ENCODE measurements at regions not wholly inside any gene's neighbourhood (a gene's known extent, or its start where the extent isn't known, plus 50 kb on each side); places are given as distances from the start of the nearest gene placed in this dataset.

DNA sequence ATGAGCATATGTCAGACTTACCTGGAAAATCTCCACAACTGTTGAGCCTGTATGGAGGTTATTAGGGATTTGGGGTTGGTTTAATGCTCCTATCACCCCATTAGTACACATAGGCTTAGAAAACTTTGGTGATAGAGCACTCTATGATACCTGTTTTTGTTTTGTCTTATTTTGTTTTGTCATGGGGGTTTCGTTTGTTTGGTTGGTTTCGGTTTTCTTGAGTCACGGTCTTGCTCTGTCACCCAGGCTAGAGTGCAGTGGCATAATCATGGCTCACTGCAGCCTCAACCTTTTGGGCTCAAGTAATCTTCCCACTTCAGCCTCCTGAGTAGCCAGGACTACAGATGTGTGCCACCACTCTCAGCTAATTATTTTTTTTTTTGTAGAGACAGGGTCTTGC, 70.0 kb downstream of the MZT1 start:
- WGBS, 2 donors (ENCODE audit: extremely low coverage in 2 of 2, insufficient read length in 2 of 2, insufficient replicate concordance in 1 of 2), result no CpG with 5 or more reads among the region's 3 CpGs
- H3K79me1 ChIP-seq (ENCODE audit: low read depth, low read length), result no peaks in the 10 kb centered on the region

DNA sequence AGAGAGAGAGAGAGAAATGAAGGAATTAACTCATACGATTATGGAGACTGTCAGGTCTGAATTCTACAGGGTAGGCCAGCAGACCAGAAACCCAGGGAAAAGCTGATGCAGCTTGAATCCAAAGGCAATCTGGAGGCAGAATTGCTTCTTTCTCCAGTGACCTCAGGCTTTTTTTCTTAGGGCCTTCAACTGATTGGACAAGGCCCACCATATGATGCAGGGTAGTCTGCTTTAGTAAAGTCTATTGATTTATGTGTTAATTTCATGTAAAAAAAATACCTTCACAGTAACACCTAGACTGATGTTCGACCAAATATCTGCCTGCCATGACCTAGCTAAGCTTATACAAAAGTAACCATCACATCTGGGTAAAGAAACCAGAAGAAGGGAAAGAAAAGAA, 71.1 kb downstream of the MZT1 start:
- no peaks in the 10 kb centered on the region for H3K36me3 ChIP-seq (replicated peaks in 1 of 2; ENCODE audit: control insufficient read depth in 2 of 2, insufficient read depth in 2 of 2, low read length in 2 of 2)
- no peak overlapping the region for H2BK5ac ChIP-seq (ENCODE audit: low read length)
- no CpG with 5 or more reads among the region's 2 CpGs for WGBS, 2 donors (ENCODE audit: extremely low coverage in 2 of 2, insufficient read length in 2 of 2, insufficient replicate concordance in 1 of 2)
- H2AFZ ChIP-seq (ENCODE audit: low read length), result no peak overlapping the region
- no peak overlapping the region for H2BK15ac ChIP-seq (ENCODE audit: low read length)
- H3K23ac ChIP-seq (ENCODE audit: low read depth, low read length, poor library complexity), result no peak overlapping the region
- H2BK120ac ChIP-seq (ENCODE audit: low read depth, low read length), result no peak overlapping the region
- no peak overlapping the region for H3K4me2 ChIP-seq (ENCODE audit: insufficient read depth, low read length, poor library complexity, severe bottlenecking)
- no peaks in the 10 kb centered on the region for H3K4me1 ChIP-seq (ENCODE audit: control insufficient read depth in 2 of 2, insufficient read depth in 1 of 2, low read depth in 1 of 2, low read length in 2 of 2)
- DNase-seq (ENCODE audit: low spot score), result no peak
- no peak overlapping the region for H3K14ac ChIP-seq (ENCODE audit: low read length)
- no peaks in the 10 kb centered on the region for H3K9me3 ChIP-seq (replicated peaks in 1 of 2; ENCODE audit: control insufficient read depth in 2 of 2, insufficient read depth in 1 of 2, low read depth in 1 of 2, low read length in 2 of 2)
- H3K4ac ChIP-seq (ENCODE audit: low read length), result no peak overlapping the region
- no peaks in the 10 kb centered on the region for H3K27me3 ChIP-seq (ENCODE audit: control insufficient read depth in 3 of 3, insufficient read depth in 3 of 3, low read depth in 1 of 3, low read length in 3 of 3)
- no peak overlapping the region for H4K91ac ChIP-seq (ENCODE audit: low read depth, low read length, poor library complexity)
- no peak overlapping the region for H3K9ac ChIP-seq (ENCODE audit: low read depth, low read length, poor library complexity)
- H3K27ac ChIP-seq (replicated peaks; ENCODE audit: low read length), result no peak overlapping the region
- no peak overlapping the region for H4K8ac ChIP-seq (ENCODE audit: low read depth, low read length)
- no peaks in the 10 kb centered on the region for H3K79me1 ChIP-seq (ENCODE audit: low read depth, low read length)
- no peak overlapping the region for H3K4me3 ChIP-seq (ENCODE audit: low read length in 2 of 2)
- H2AK5ac ChIP-seq (ENCODE audit: low read depth, low read length), result no peak overlapping the region
- no peak overlapping the region for H2BK12ac ChIP-seq (ENCODE audit: low read length)
- no peak overlapping the region for H3K18ac ChIP-seq (ENCODE audit: low read length)

More for the DNA sequence above, 70.0 kb downstream of the MZT1 start:
- H2AFZ ChIP-seq (ENCODE audit: low read length), result no peak overlapping the region
- no peak overlapping the region for H2BK15ac ChIP-seq (ENCODE audit: low read length)
- no peak overlapping the region for H4K8ac ChIP-seq (ENCODE audit: low read depth, low read length)
- no peak overlapping the region for H3K4me3 ChIP-seq (ENCODE audit: low read length in 2 of 2)
- no peak overlapping the region for H3K18ac ChIP-seq (ENCODE audit: low read length)
- H3K27me3 ChIP-seq (ENCODE audit: control insufficient read depth in 3 of 3, insufficient read depth in 3 of 3, low read depth in 1 of 3, low read length in 3 of 3), result no peaks in the 10 kb centered on the region
- H2BK5ac ChIP-seq (ENCODE audit: low read length), result no peak overlapping the region
- H3K4me1 ChIP-seq (ENCODE audit: control insufficient read depth in 2 of 2, insufficient read depth in 1 of 2, low read depth in 1 of 2, low read length in 2 of 2), result no peaks in the 10 kb centered on the region
- H2BK120ac ChIP-seq (ENCODE audit: low read depth, low read length), result no peak overlapping the region
- no peak overlapping the region for H3K9ac ChIP-seq (ENCODE audit: low read depth, low read length, poor library complexity)
- H3K9me3 ChIP-seq (replicated peaks in 1 of 2; ENCODE audit: control insufficient read depth in 2 of 2, insufficient read depth in 1 of 2, low read depth in 1 of 2, low read length in 2 of 2), result no peaks in the 10 kb centered on the region
- H2AK5ac ChIP-seq (ENCODE audit: low read depth, low read length), result no peak overlapping the region
- no peak overlapping the region for H3K14ac ChIP-seq (ENCODE audit: low read length)
- no peak overlapping the region for H3K4me2 ChIP-seq (ENCODE audit: insufficient read depth, low read length, poor library complexity, severe bottlenecking)
- no peak for DNase-seq (ENCODE audit: low spot score)
- no peak overlapping the region for H3K4ac ChIP-seq (ENCODE audit: low read length)
- H3K36me3 ChIP-seq (replicated peaks in 1 of 2; ENCODE audit: control insufficient read depth in 2 of 2, insufficient read depth in 2 of 2, low read length in 2 of 2), result no peaks in the 10 kb centered on the region
- no peak overlapping the region for H4K91ac ChIP-seq (ENCODE audit: low read depth, low read length, poor library complexity)
- H3K23ac ChIP-seq (ENCODE audit: low read depth, low read length, poor library complexity), result no peak overlapping the region
- no peak overlapping the region for H3K27ac ChIP-seq (replicated peaks; ENCODE audit: low read length)
- no peak overlapping the region for H2BK12ac ChIP-seq (ENCODE audit: low read length)

DNA sequence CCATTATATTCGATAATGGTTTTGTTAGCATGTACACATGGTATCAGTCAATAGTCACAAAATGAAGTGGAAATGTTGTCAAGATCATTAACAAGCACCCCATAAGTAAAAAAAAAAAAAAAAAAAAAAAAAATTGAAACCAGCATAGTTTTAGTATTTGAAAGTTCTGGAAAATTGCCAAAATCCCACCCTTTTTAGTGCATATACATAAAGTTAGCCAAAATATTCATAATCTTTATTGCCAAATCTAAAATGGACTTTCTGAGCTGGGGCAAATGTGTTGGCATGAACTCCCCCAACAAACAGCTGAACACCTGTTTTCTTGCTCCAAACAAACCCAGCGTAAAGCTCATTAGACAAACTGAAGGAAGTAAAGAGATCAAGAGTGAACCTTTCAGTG, 73.9 kb downstream of the MZT1 start:
- H2BK12ac ChIP-seq (ENCODE audit: low read length), result no peak overlapping the region
- no peaks in the 10 kb centered on the region for H3K27me3 ChIP-seq (ENCODE audit: control insufficient read depth in 3 of 3, insufficient read depth in 3 of 3, low read depth in 1 of 3, low read length in 3 of 3)
- H3K9ac ChIP-seq (ENCODE audit: low read depth, low read length, poor library complexity), result no peak overlapping the region
- H3K18ac ChIP-seq (ENCODE audit: low read length), result no peak overlapping the region
- no peaks in the 10 kb centered on the region for H3K36me3 ChIP-seq (replicated peaks in 1 of 2; ENCODE audit: control insufficient read depth in 2 of 2, insufficient read depth in 2 of 2, low read length in 2 of 2)
- H2BK15ac ChIP-seq (ENCODE audit: low read length), result no peak overlapping the region
- H3K9me3 ChIP-seq (replicated peaks in 1 of 2; ENCODE audit: control insufficient read depth in 2 of 2, insufficient read depth in 1 of 2, low read depth in 1 of 2, low read length in 2 of 2), result no peaks in the 10 kb centered on the region
- DNase-seq (ENCODE audit: low spot score), result no peak
- no peak overlapping the region for H2AFZ ChIP-seq (ENCODE audit: low read length)
- no peak overlapping the region for H3K14ac ChIP-seq (ENCODE audit: low read length)
- H3K23ac ChIP-seq (ENCODE audit: low read depth, low read length, poor library complexity), result no peak overlapping the region
- H3K4me3 ChIP-seq (ENCODE audit: low read length in 2 of 2), result no peak overlapping the region
- no peak overlapping the region for H4K91ac ChIP-seq (ENCODE audit: low read depth, low read length, poor library complexity)
- no peak overlapping the region for H4K8ac ChIP-seq (ENCODE audit: low read depth, low read length)
- no peak overlapping the region for H3K27ac ChIP-seq (replicated peaks; ENCODE audit: low read length)
- no peak overlapping the region for H2AK5ac ChIP-seq (ENCODE audit: low read depth, low read length)
- no peak overlapping the region for H2BK120ac ChIP-seq (ENCODE audit: low read depth, low read length)
- no peak overlapping the region for H2BK5ac ChIP-seq (ENCODE audit: low read length)
- H3K4me1 ChIP-seq (ENCODE audit: control insufficient read depth in 2 of 2, insufficient read depth in 1 of 2, low read depth in 1 of 2, low read length in 2 of 2), result no peaks in the 10 kb centered on the region
- WGBS, 2 donors (ENCODE audit: extremely low coverage in 2 of 2, insufficient read length in 2 of 2, insufficient replicate concordance in 1 of 2), result no CpG with 5 or more reads among the region's 2 CpGs
- no peaks in the 10 kb centered on the region for H3K79me1 ChIP-seq (ENCODE audit: low read depth, low read length)
- H3K4me2 ChIP-seq (ENCODE audit: insufficient read depth, low read length, poor library complexity, severe bottlenecking), result no peak overlapping the region
- no peak overlapping the region for H3K4ac ChIP-seq (ENCODE audit: low read length)

DNA sequence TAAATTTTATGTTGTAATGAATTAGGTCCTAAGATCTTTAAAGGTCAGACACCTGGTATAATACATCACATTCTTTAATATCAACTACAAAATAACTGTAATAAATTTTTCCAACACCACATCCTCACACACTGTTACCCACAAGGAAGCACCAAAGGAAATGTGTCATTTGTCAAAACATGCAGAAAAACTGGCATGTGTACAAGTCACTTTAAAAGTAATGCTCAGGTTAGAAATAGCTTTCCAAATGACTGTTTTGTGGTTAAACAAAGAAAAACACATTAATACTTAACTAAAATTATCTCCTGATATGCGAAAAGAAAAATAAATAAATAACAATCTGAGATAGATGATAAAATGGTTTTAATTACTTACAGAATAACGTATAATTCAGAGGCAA, 74.7 kb downstream of the MZT1 start:
- H3K4me3 ChIP-seq (ENCODE audit: low read length in 2 of 2), result no peak overlapping the region
- H3K27me3 ChIP-seq (ENCODE audit: control insufficient read depth in 3 of 3, insufficient read depth in 3 of 3, low read depth in 1 of 3, low read length in 3 of 3), result no peaks in the 10 kb centered on the region
- no peak overlapping the region for H3K23ac ChIP-seq (ENCODE audit: low read depth, low read length, poor library complexity)
- no peak overlapping the region for H3K4me2 ChIP-seq (ENCODE audit: insufficient read depth, low read length, poor library complexity, severe bottlenecking)
- H3K27ac ChIP-seq (replicated peaks; ENCODE audit: low read length), result no peak overlapping the region
- no CpG with 5 or more reads among the region's 2 CpGs for WGBS, 2 donors (ENCODE audit: extremely low coverage in 2 of 2, insufficient read length in 2 of 2, insufficient replicate concordance in 1 of 2)
- H3K18ac ChIP-seq (ENCODE audit: low read length), result no peak overlapping the region
- no peak overlapping the region for H2AFZ ChIP-seq (ENCODE audit: low read length)
- no peaks in the 10 kb centered on the region for H3K9me3 ChIP-seq (replicated peaks in 1 of 2; ENCODE audit: control insufficient read depth in 2 of 2, insufficient read depth in 1 of 2, low read depth in 1 of 2, low read length in 2 of 2)
- H3K14ac ChIP-seq (ENCODE audit: low read length), result no peak overlapping the region
- no peak overlapping the region for H4K91ac ChIP-seq (ENCODE audit: low read depth, low read length, poor library complexity)
- DNase-seq (ENCODE audit: low spot score), result no peak
- no peaks in the 10 kb centered on the region for H3K36me3 ChIP-seq (replicated peaks in 1 of 2; ENCODE audit: control insufficient read depth in 2 of 2, insufficient read depth in 2 of 2, low read length in 2 of 2)
- no peak overlapping the region for H2BK12ac ChIP-seq (ENCODE audit: low read length)
- no peak overlapping the region for H2BK15ac ChIP-seq (ENCODE audit: low read length)
- H2AK5ac ChIP-seq (ENCODE audit: low read depth, low read length), result no peak overlapping the region
- no peaks in the 10 kb centered on the region for H3K79me1 ChIP-seq (ENCODE audit: low read depth, low read length)
- no peak overlapping the region for H2BK120ac ChIP-seq (ENCODE audit: low read depth, low read length)
- H3K4ac ChIP-seq (ENCODE audit: low read length), result no peak overlapping the region
- no peak overlapping the region for H4K8ac ChIP-seq (ENCODE audit: low read depth, low read length)
- no peaks in the 10 kb centered on the region for H3K4me1 ChIP-seq (ENCODE audit: control insufficient read depth in 2 of 2, insufficient read depth in 1 of 2, low read depth in 1 of 2, low read length in 2 of 2)
- H2BK5ac ChIP-seq (ENCODE audit: low read length), result no peak overlapping the region
- H3K9ac ChIP-seq (ENCODE audit: low read depth, low read length, poor library complexity), result no peak overlapping the region

Measured in neuronal stem cell (in vitro differentiated cells).